ENCODE measurements at regions not wholly inside any gene's neighbourhood (a gene's known extent, or its start where the extent isn't known, plus 50 kb on each side); places are given as distances from the start of the nearest gene placed in this dataset.

DNA sequence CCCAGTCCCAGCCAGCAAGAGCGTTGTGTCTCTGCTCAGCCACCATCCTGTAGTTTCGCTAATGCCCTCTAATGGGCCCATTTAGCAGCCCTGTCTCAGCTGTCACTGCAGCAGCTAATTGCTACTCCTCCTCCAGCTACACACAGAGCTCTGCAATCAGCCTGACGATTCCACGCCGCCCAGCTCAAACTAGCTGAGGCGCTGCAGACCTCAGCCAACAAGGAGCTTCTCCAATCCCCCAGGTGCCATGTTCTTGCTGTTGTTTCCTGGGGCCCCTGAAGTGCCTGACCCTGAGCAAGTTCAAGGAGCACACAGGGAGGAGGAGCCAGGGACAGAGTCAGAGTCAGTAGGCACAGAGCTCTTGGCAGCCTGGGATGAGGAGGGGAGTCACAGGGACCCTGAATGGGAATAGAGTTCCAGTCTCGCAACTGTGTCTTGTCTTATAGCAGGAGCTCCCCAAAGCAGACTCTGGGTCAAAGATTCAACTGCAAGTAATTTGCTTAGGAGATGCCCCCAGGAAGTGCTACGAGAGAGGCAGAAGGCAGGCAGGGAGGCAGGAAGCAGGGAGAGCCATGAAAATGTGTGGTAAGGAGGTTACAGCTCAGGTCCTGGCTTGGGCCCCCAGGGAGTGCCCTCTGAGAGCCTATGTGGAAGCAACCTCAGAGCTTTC lies 135.8 kb upstream of the UNC5B start:
- TF ChIP-seq, protein P1, sequence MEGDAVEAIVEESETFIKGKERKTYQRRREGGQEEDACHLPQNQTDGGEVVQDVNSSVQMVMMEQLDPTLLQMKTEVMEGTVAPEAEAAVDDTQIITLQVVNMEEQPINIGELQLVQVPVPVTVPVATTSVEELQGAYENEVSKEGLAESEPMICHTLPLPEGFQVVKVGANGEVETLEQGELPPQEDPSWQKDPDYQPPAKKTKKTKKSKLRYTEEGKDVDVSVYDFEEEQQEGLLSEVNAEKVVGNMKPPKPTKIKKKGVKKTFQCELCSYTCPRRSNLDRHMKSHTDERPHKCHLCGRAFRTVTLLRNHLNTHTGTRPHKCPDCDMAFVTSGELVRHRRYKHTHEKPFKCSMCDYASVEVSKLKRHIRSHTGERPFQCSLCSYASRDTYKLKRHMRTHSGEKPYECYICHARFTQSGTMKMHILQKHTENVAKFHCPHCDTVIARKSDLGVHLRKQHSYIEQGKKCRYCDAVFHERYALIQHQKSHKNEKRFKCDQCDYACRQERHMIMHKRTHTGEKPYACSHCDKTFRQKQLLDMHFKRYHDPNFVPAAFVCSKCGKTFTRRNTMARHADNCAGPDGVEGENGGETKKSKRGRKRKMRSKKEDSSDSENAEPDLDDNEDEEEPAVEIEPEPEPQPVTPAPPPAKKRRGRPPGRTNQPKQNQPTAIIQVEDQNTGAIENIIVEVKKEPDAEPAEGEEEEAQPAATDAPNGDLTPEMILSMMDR (conservative IDR thresholded peaks at IDR 0.05 in 1 of 2, IDR thresholded peaks at IDR 0.05 in 1 of 2; ENCODE audit: extremely low read depth in 1 of 2, insufficient read depth in 1 of 2, low read depth in 1 of 2, low read length in 2 of 2), result no peak
- no peak for TF ChIP-seq EZH2 (IDR thresholded peaks at IDR 0.05; ENCODE audit: borderline replicate concordance, low read length)
